Body of pancreas (tissue), 4 donors: ENCODE measurements at regions not wholly inside any gene's neighbourhood (a gene's known extent, or its start where the extent isn't known, plus 50 kb on each side); places are given as distances from the start of the nearest gene placed in this dataset.

Experiments
- ATAC-seq: fragments of 150-250 bp; one replicate; pipeline ENCODE4 v1.9.1; 2016
- DNase-seq, 4 donors: peaks; one replicate each; pipeline ENCODE4 v3.0.0-alpha.2; 2019
- H3K27ac ChIP-seq, 4 donors: fragments of 200-600 bp; sonication (generic); 1 replicate in 3 of 4; 2 replicates in 1 of 4; pipeline versions ENCODE4 v1.5.1 to v1.6.1; 2016 to 2019; ENCODE audit warnings: mild to moderate bottlenecking in 1 of 4, mixed read lengths in 1 of 4, moderate library complexity in 1 of 4
- H3K27me3 ChIP-seq, 2 donors: fragments of 200-600 bp; sonication (generic); one replicate each; pipeline ENCODE4 v1.6.0; 2016; ENCODE audit warnings: mild to moderate bottlenecking in 1 of 2
- H3K36me3 ChIP-seq, 2 donors: fragments of 200-600 bp; sonication (generic); replicated peaks in 1 of 2; 2 replicates each; pipeline ENCODE4 v1.5.1; 2016; ENCODE audit warnings: low read depth in 2 of 2; ENCODE audit not compliant: insufficient read depth in 1 of 2
- H3K4me1 ChIP-seq: fragments of 200-600 bp; sonication (generic); one replicate; pipeline ENCODE4 v1.6.0; 2016
- H3K4me3 ChIP-seq, 2 donors: fragments of 200-600 bp; sonication (generic); 1 replicate in 1 of 2; 2 replicates in 1 of 2; pipeline ENCODE4 v1.5.1; 2016 to 2019
- H3K9me3 ChIP-seq, 3 donors: fragments of 200-600 bp; sonication (generic); 1 replicate in 2 of 3; 2 replicates in 1 of 3; pipeline ENCODE4 v1.5.1; 2016
- CTCF ChIP-seq, 7 experiments: fragments of 450-650 bp in 4 of 7; fragments of 200-600 bp in 3 of 7; sonication (generic) in 3 of 7; IDR thresholded peaks; one replicate each; pipeline ENCODE4 v1.5.1; 2016 to 2019; ENCODE audit warnings: antibody characterized with exemption in 7 of 7
- POLR2A ChIP-seq, 3 donors: fragments of 450-650 bp; IDR thresholded peaks; one replicate each; pipeline ENCODE4 v1.6.1; 2016; ENCODE audit warnings: antibody characterized with exemption in 3 of 3, mild to moderate bottlenecking in 2 of 3
- WGBS, 2 donors: methylation state at CpG; one replicate each; pipeline ENCODE4 v1.1.5; 2017; 5-methylcytosine and 5-hydroxymethylcytosine counted together
- intact Hi-C: fragments of 100-400 bp; cut with DNase I; formaldehyde crosslinking; loops from one replicate; pipeline ENCODE4 v1.15.1; 2023

DNA sequence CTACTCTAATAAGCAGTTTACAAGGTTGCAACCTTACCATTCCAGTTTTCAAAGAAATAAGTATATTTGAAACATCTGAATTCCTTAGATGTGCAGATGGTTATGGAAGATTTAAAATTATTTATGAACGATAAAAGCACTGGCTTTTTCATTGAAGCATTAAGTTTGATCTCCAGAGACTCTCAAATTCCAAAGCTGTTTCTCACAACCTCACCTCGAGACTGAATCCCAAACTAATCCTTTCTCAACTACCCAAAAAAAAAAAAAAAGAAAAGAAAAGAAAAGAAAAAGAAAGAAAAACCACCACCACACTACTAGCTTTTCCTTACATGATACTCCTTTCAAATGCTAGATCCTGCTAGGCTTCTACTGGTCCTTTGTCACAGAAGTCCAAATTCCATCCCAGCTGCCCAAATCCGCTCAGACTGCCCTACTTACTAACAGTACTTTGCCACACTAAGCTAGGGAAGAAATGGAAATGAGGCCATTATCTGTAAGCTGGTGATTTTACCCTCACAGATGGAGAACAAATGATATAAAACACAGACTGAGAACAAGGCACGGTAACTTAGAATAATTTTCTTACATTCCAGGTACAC lies 100.6 kb upstream of the CDK1 start:
- ATAC-seq (no peak), DNase-seq (peak in 1 of 4 donors; percentile 12)
- H3K36me3 ChIP-seq, result no peaks in the 10 kb centered on the region
- TF ChIP-seq POLR2A (IDR thresholded peaks at IDR 0.05) (no peak), CTCF (IDR thresholded peaks at IDR 0.05) (no peak)
- H3K4me1 ChIP-seq, result peaks cover 14% of the 10 kb centered on the region
- WGBS, 2 donors, result 49 to 64% methylated on average over 4 of the region's 4 CpGs
- H3K9me3 ChIP-seq, result no peaks in the 10 kb centered on the region
- no peaks in the 10 kb centered on the region for H3K27me3 ChIP-seq
- no peak overlapping the region for H3K4me3 ChIP-seq
- no peak overlapping the region for H3K27ac ChIP-seq
- intact Hi-C loops, result no loop called here

DNA sequence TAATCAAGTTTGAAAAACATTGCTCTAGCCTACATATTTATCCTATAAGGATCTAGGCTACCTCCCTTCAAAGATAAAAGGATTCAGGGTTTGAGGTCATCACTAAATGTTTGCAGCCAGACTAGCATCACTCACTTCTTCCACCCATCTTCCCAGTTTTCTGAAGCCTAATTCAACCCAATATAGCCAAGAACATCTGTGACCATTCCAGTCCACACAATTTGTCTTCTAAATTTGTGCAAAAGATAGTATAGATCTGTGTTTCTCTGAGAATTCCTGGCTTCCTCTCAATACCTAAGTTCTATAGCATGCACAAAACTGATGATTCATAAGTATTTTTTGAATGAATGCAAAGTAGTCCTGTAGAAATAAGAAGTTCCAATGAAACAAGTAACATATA lies 103.0 kb upstream of the CDK1 start:
- no peak for ATAC-seq
- Histone ChIP-seq H3K27ac (no peak overlapping the region), H3K9me3 (peaks cover 0 to 6% (median 0%) of the 10 kb centered on the region in 3 donors), H3K4me3 (no peak overlapping the region), H3K4me1 (peaks cover 14% of the 10 kb centered on the region), H3K27me3 (no peaks in the 10 kb centered on the region), H3K36me3 (no peaks in the 10 kb centered on the region)
- intact Hi-C loops, result no loop called here
- no peak for DNase-seq
- TF ChIP-seq POLR2A (IDR thresholded peaks at IDR 0.05) (no peak), CTCF (IDR thresholded peaks at IDR 0.05) (no peak)

DNA sequence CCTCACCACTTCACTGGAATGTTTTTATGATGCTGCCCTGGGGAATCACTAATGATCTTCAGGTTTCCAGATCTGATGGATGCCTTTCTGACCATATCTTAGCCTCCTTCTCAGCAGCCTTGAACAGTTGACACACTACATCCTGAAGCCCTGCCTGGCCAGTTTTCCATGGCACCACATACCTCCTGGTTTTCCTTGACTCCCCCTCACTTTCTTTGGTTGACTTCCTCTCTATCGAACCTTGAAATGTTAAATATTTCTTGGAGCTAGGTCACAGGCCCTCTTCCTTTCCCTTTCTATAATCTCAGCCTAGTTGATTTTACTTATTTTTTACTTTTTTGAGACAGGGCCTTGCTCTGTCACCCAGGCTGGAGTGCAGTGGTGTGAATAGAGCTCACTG lies 108.8 kb upstream of the CDK1 start:
- Histone ChIP-seq H3K4me3 (no peak overlapping the region), H3K27me3 (no peaks in the 10 kb centered on the region), H3K9me3 (peaks cover 0 to 6% (median 0%) of the 10 kb centered on the region in 3 donors), H3K36me3 (no peaks in the 10 kb centered on the region), H3K4me1 (no peaks in the 10 kb centered on the region), H3K27ac (no peak overlapping the region)
- ATAC-seq, result no peak
- intact Hi-C loops, result no loop called here
- WGBS, 2 donors, result 70 to 84% methylated on average over 1 of the region's 1 CpG
- DNase-seq, result no peak
- TF ChIP-seq POLR2A (IDR thresholded peaks at IDR 0.05) (no peak), CTCF (IDR thresholded peaks at IDR 0.05) (no peak)

GRCh38 chr10:60666221-60666620 lies 112.1 kb upstream of the CDK1 start:
- Histone ChIP-seq H3K4me1 (no peaks in the 10 kb centered on the region), H3K27ac (no peak overlapping the region), H3K4me3 (no peak overlapping the region), H3K36me3 (no peaks in the 10 kb centered on the region), H3K27me3 (no peaks in the 10 kb centered on the region), H3K9me3 (peaks cover 0 to under 1% (median 0%) of the 10 kb centered on the region in 3 donors)
- TF ChIP-seq POLR2A (IDR thresholded peaks at IDR 0.05) (no peak), CTCF (IDR thresholded peaks at IDR 0.05) (no peak)
- intact Hi-C loops, result no loop called here
- WGBS, 2 donors, result 64 to 83% methylated on average over 2 of the region's 2 CpGs
- peak in 1 of 4 donors; percentile 38 for DNase-seq
- ATAC-seq, result no peak

GRCh38 chr10:60664859-60665258 lies 113.4 kb upstream of the CDK1 start:
- no peak overlapping the region for H3K4me3 ChIP-seq
- TF ChIP-seq POLR2A (IDR thresholded peaks at IDR 0.05) (no peak), CTCF (IDR thresholded peaks at IDR 0.05) (no peak)
- intact Hi-C loops, result no loop called here
- H3K27ac ChIP-seq, result no peak overlapping the region
- H3K27me3 ChIP-seq, result no peaks in the 10 kb centered on the region
- ATAC-seq (no peak), DNase-seq (no peak)
- H3K9me3 ChIP-seq, result no peaks in the 10 kb centered on the region
- H3K4me1 ChIP-seq, result no peaks in the 10 kb centered on the region
- WGBS, 2 donors, result 61 to 84% methylated on average over 4 of the region's 4 CpGs
- H3K36me3 ChIP-seq, result no peaks in the 10 kb centered on the region
